WTC11 (cell line): ENCODE measurements at regions not wholly inside any gene's neighbourhood (a gene's known extent, or its start where the extent isn't known, plus 50 kb on each side); places are given as distances from the start of the nearest gene placed in this dataset.

Source experiments
- CREB1 ChIP-seq: sonication (generic); formaldehyde crosslinking; IDR thresholded peaks from 2 replicates; pipeline ENCODE4 v1.8.0; 2023; ENCODE audit warnings: mild to moderate bottlenecking, missing genetic modification reagents
- GTF2I ChIP-seq: fragments of 250-450 bp; sonication (Bioruptor Pico); conservative IDR thresholded peaks from 2 replicates; pipeline ENCODE4 v1.4.0; 2021; ENCODE audit warnings: mild to moderate bottlenecking
- ZNF232 ChIP-seq: sonication (generic); formaldehyde crosslinking; IDR thresholded peaks from 2 replicates; pipeline ENCODE4 v1.8.0; 2022; ENCODE audit warnings: mild to moderate bottlenecking, missing genetic modification reagents
- TF ChIP-seq, protein P1 (sequence below): fragments of 200-600 bp; IDR thresholded peaks from 2 replicates; pipeline ENCODE4 v1.8.0; 2022; ENCODE audit warnings: antibody characterized with exemption
- TF ChIP-seq, protein P2 (sequence below): sonication (generic); formaldehyde crosslinking; IDR thresholded peaks from 2 replicates; pipeline ENCODE4 v1.8.1; 2022; ENCODE audit warnings: mild to moderate bottlenecking, missing genetic modification reagents, moderate library complexity, borderline replicate concordance

DNA sequence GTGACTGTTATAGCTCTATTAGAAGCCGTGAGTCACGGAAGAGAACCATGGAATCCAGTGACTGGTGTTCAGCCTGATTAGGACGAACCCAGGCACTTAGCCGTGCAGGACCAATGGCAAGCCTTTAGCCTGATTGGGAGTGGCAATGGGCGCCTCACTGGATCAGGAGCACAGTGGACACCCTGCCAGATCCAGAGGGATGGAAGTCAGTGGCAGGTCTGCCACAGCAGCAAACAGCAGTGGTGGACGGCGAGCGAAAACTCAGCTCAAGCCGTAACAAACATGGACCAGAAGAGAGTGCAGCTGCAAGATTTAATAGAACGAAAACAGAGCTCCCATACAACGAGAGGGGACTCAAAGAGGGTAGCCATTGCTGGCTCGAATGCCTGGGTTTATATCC, 1326.5 kb downstream of the ADGRL3 start:
- TF ChIP-seq, protein P1, sequence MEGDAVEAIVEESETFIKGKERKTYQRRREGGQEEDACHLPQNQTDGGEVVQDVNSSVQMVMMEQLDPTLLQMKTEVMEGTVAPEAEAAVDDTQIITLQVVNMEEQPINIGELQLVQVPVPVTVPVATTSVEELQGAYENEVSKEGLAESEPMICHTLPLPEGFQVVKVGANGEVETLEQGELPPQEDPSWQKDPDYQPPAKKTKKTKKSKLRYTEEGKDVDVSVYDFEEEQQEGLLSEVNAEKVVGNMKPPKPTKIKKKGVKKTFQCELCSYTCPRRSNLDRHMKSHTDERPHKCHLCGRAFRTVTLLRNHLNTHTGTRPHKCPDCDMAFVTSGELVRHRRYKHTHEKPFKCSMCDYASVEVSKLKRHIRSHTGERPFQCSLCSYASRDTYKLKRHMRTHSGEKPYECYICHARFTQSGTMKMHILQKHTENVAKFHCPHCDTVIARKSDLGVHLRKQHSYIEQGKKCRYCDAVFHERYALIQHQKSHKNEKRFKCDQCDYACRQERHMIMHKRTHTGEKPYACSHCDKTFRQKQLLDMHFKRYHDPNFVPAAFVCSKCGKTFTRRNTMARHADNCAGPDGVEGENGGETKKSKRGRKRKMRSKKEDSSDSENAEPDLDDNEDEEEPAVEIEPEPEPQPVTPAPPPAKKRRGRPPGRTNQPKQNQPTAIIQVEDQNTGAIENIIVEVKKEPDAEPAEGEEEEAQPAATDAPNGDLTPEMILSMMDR, result no peak
- TF ChIP-seq, protein P2, sequence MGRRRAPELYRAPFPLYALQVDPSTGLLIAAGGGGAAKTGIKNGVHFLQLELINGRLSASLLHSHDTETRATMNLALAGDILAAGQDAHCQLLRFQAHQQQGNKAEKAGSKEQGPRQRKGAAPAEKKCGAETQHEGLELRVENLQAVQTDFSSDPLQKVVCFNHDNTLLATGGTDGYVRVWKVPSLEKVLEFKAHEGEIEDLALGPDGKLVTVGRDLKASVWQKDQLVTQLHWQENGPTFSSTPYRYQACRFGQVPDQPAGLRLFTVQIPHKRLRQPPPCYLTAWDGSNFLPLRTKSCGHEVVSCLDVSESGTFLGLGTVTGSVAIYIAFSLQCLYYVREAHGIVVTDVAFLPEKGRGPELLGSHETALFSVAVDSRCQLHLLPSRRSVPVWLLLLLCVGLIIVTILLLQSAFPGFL (CRISPR knock-in tag), result no peak
- TF ChIP-seq GTF2I (CRISPR knock-in tag) (no peak), CREB1 (no peak), ZNF232 (CRISPR knock-in tag) (no peak)
